Ecto neural progenitor cell (in vitro differentiated cells): ENCODE measurements at regions not wholly inside any gene's neighbourhood (a gene's known extent, or its start where the extent isn't known, plus 50 kb on each side); places are given as distances from the start of the nearest gene placed in this dataset.

Source experiments
- DNase-seq: peaks from one replicate; pipeline ENCODE4 v3.0.0-alpha.2; 2018; ENCODE audit warnings: low spot score

DNA sequence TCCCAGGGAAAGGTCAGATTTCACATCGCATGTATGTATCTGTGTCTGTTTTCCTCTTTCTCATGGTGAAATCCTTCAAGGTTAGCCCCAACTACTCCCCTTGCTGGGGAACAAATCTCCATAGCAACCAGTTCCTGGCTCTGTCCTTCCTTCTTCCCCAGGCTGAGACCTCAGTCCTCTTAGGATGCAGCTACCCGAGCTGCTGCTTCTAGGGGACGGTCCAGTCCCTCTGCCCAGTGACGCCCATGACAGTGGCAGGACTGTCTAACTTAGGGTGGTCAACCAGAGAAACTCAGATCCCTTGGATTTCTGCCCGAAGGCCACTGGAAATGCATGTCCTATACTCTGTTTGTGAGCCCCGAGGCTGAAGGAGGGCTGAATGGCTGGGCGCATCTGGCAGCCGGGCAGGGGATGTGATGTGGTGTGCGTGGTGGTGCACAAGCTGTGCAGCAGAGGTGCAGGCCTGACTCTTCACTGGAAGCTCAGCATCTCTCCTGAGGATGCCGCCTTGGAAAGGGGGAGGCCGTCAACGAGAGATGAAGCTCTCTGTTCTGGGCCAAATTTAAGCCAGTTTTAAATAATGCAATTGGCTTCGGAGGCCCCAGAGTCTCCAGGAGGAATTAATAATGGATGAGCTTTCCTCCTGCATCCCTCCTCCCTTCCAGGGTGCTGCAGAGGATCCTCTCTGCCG, 118.7 kb upstream of the B3GAT1 start:
- DNase-seq, result peak; percentile 42

DNA sequence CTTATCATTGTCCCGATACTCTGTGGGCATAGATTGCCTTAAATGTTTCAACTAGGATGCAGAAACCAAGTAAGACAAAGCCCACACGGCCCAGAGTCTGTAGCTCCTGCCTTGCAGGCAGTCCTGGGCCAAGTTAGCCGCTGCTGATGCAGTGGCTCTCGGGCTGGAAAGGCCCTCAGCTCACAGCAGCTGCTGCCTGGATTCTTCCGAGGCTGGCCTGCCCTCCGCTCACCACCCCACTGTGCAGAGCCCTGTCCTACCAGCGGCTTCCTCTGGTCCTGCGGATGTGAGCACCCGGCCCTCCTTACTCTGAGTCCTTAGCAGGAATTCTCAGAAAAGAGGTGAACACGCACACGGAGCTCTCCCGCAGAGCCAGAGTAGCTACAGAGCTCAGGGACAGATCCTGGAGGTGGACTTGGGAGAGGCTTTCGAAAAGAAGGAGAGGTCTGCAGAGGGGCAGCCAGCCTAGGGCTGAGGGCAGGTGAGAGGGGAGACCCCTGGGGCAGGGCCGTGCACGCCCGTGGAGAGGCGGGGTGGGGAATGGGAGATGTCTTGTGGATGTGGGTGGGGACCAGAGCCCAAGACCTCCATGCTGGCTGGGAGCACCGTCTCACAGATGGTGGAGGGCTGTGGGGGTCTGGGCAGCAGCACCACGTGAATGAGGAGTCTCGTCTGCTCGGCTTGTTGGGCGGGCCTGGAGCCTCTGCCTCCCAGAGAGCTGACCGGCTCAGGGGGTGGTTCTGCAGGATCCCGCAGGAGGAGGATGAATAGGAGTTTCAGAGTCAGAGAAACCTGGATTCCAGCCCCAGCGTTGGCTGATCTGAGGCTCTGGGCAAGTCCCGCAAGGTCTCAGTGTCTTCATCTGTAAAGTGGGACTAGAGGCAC, 117.4 kb upstream of the B3GAT1 start:
- peak; percentile 44 for DNase-seq

DNA sequence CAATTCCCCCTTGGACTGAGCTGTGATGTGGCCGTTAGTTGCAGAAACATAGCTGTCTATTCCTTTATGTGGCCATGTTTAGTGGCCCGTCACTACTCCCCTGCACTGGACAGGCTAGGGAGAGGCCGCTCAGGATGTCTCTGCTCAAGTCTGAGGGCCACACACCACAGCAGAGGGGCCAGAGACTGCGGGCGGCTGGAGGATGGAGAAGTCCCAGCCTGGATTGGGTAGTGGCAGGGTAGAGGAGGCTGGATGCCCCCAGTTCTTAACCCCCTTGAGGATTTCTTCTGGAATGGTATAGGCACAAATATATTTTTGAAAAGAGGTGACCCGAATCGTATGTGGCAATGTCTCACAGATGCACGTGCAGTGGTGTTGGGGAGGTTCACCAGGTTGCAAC, 116.4 kb upstream of the B3GAT1 start:
- no peak for DNase-seq

DNA sequence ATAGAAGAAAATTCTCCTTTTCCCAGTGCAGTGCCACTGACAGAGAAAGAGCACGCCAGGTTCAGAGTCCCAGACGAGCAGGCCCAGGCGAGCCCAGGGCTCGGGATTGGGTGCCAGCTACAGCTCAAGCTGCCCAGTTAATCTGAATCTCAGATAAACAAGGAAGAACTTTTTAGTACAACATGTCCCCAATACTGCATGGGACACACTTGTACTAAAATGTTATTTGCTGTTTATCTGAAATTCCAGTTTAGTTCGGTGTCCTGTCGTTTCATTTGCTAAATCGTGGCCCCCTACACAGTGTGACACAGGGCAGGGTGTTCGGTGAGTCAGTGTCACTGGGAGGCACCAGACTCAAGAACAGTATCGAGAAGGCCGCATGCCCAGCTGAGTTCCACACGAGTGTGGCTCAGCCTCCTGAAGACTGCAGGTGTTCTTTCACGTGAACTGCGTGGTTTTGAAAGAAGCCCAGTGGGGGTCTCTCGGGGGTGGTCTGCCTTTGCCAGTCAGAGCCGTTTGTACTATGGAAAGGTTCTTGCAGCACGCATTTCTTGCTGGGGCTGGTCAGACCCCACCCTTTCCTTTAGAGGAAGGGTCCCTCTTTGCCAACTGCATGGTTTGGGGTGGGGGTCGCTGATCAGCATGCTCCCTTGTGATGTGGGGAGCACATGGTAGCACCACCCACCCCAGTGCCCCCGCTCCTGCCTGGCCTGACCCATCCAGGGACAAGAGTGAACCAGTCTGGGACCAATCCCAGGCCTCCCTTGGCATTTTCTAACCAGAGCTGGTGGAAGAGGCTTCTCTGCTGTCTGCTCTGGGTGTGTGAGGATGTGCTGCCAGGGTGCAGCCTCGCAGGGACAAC, 115.6 kb upstream of the B3GAT1 start:
- peak; percentile 39 for DNase-seq

DNA sequence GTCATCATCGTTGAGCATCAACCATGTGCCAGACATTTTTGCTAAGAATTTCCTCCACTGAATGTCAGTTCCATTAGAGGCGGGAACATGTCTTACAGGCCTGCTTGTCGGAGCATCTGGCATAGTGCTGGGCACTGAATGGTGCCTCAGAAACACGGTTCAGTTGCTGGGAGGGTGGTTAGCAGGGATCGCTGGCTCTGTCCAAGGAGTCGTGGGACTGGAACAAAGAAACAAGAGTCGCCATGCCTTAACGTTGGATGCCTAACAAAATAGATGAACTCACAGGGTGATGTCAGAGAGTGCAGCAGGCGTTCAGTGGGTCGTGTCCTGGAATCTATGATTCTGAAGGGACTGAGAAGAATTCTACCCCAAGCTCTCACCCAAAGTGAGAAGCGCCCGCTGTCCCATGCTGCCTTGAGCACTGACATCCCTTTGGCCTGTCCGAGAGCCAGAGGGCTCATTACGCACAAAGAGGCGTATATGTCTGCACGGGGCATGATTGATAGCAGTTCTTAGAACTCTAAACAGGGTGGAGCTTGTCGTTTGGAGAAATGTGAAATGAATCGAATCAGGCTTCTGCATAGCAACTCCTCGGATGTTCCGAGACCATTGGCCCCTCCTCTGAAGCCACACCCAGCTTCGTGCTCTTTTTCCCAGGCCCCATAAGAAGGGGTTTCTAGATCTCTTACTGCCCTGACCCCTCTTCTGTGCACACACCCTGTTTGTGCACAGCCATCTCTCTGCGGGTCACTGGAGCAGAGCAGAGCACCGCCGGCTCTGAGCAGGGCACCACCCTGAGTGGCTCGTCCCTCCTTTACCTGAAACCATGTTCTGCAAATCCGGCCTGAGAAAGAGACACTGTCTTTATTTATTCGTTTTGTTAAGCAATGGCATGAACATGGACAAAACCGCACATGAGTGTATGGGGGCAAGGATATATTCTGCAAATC, 113.1 kb upstream of the B3GAT1 start:
- DNase-seq, result no peak

DNA sequence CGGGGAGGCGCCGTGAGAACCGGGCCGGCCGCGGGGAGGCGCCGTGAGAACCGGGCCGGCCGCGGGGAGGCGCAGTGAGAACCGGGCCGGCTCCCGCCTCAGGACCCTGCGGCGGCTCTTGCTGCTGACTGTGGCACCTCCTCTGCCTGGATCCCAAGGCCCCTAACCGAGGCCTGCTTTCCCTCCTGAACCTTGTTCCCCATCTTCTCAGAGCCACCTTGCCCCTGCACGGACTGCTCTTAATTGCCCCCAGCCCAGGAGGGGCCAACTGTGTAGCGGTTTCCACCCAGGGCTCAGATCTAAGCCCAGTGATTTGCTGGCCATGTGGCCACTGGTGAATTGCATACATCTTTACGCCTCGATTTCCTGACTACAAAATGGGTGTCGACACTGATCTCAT, 112.2 kb upstream of the B3GAT1 start:
- DNase-seq, result no peak

DNA sequence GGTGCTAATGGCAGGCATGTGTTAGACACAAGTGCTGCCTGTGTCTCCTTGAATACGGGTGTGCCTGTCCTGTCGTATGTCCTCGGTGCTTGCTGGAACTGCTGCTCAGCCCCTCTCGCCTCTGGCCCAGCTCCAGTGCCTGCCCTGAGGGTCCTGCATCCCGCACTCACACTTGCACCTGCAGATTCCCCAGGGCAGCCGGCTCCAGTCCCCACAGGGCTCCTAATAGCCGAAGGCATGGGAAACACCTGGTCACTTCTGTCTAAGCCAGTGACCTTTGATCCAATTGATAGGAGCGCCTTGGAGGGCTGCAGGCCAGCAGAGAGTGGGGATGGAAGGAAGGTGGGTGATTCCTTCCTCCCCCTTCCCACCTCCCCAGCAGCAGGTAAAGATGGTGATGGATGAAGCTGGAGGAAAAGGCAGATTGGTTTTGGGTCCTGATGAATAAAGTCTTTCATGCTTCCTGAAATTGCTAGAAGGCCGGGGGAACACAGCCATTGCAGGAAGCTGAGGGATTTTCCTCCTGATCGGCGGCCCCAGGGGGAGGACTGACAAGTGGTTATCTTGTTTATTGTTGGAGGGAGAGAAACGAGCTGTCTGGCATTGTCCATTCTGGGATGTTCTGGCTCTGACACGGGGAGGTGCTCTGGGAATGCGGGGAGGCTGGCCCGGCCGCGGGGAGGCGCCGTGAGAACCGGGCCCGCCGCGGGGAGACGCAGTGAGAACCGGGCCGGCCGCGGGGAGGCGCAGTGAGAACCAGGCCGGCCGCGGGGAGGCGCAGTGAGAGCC, 110.9 kb upstream of the B3GAT1 start:
- no peak for DNase-seq

DNA sequence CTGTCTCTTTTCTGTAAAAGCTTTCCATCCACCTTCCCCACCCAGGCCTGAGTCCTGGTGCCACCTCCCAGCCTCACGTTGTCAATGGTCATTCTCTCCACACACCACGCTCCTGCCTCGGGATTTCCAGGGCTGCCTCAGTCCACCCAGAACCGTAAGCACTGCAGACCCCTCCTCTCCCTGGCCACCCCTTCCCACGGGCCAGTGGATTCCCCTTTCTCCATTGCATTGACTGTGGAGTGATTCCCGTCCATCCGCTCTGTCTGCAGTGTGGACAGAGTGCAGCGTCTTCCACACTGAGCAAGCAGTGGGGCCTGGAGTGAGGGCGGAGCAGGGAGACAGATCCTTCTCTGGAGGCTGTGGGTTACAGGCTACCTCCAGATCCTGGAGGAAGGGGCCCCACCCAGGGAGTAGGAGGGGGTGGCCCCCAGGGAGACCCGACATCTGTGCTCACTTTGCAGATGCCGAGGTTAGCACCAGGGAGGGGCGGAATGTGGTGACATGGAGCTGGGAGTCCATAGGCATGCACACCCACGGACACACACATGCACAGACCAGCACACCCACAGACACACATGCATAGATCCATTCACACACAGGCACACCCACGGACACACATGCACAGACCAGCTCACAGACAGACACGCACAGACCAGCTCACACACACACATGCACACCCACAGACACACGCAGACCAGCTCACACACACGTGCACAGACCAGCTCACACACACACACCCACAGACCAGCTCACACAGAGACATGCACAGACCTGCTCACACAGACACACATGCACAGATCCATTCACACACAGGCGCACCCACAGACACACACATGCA, 109.6 kb upstream of the B3GAT1 start:
- no peak for DNase-seq

DNA sequence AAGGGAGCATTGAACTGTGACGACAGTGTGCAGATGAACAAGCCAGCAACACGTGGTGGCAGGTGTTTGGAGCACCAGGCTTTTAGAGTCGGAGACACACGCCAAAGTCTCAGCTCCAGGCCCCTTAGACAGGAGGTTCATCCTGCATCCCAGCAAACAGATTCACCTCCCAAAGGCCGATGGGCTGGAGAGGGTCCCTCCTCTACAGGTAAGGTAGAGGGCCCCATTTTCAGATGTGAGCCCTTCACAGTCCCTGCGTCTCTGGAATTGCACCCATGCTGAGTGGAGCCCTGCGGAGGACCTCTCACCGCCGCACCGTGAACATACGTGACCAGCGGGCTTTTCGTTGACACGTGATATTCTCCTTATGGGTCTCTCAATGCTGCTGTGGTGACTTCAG, 109.0 kb upstream of the B3GAT1 start:
- no peak for DNase-seq

DNA sequence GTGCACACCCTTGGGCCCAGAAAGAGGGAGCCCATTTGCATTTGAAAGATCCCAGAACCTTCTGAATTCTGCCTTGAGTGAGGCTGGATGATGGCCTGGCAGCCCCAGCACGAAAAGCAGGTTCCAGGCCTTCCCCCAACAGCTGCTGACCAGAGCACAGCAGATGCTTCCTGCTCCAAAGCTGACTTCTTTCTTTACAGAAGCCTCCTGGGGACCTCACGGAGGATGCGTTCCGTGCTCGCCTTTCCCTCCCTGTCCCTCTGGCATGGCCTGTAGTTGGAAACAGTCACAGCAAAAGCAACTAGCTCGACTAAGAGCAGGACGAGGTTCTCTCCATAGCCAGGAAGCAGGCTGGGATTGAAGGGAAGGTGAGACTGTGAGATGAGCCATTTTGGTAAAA, 107.7 kb upstream of the B3GAT1 start:
- DNase-seq, result no peak

DNA sequence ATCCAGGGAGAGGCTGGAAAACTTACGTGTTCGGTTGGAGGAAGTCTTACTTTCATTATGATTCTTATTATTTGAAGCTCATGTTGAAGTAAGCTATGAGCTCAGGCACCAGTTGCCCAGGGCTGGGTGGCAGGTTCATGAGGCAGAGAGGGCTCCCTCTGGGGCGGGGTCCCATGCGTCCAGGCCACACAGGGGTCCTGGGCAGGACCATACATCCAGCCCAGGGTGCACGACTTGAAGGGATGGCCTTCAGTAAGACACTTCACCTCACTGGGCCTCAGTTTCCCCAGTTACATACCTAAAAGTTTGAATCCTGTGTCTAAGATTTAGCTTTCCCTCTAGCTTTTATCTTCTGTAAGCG, 107.3 kb upstream of the B3GAT1 start:
- DNase-seq, result no peak

DNA sequence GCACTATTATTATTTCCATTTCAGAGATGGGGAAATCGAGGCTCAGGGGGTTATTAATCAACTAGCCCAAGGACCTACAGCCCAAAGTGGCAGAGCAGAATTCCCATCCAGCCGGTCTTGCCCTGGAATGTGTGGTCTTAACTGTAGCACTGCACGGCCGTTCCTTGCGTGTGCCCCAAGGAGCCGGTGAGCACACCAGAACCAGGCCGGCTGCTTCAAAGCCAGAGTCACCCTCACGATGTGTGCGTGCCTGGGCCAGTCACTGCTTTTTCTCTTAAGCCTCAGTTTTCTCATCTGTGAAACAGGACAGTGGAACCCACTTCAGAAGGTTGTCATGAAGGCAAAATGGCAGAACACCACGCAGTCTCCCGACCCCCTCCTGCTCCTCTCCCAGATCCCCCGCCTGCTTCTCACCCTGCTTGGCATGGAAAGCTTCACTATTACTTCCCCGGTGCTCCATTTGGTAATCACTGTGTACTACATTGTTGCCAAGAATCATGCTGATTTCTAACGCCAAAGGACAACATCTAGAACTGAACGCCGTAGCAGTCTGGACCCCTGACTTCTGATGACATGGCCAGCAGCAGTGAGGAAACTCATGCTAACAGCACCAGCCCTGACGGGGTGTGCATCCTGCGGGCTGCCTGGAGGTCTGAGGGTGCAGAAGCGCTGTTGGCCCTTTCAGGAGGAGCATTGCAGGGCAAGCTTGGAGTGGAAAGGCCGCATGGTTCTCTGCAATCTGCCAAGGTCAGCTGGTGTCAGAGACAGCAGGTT, 106.8 kb upstream of the B3GAT1 start:
- DNase-seq, result no peak

DNA sequence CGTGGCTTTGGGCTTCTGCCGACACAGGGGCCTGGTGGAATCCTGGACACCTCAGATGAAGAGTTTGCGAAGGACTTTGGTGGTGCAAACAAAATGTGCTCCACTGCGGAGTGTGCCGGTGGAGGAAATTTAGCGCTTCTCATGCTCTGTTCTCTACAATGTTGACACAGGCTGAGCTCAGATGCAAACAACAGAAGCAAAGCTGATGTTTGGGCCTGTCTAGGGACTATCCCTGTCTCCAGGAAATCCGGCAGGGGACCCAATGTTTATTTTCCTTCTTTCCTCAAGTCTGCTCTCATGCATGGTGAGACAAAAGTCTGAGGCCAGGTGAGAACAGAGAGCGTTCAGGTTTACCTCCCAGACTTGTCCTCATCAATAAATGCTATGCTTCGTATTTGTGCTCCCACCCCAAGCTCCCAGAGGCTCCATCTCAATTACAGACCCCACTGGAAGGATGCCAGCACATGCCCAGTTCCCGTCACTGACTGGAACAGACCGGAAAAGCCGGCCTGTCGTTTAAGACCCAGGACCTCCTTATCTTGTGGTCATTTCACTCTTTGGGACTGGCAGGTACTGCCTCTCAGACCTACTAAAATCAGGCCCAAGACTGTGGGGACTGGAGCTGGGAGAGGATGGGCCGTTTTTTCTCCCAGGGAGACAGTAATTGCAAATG, 105.7 kb upstream of the B3GAT1 start:
- DNase-seq, result no peak

DNA sequence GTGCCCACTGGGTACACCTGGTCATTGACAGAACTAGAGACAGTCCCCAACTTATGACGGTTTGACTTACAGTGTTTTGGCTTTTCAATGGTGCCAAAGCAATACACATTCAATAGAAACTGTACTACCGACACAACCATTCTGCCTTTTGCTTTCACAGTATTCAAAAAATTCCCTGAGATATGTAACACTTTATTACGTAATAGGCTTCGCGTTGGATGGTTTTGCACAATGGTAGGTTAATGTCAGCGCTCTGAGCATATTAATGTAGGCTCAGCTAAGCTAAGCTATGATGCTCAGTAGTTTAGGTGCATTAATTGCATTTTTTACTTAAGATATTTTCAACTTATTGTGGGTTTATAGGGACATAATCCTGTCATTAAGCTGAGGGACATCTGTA, 105.1 kb upstream of the B3GAT1 start:
- no peak for DNase-seq

DNA sequence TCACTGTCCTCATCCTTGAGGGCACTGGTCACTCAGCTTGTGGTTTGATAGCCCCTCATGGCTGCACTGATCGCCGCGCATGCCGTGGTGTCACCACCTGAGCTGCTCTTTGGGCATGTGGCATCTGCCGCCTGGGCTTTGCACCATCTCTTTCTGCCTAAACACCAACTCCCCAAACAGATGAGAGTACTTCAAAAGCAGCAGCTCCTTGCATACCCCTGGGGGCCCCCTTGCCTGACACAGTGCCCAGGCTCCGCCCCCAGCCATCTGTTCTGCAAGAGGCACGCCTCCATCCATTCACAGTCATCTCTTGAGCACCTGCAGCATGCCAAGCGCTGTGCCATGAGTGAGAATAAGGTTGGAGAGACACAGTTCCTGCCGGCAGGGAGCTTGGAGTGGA, 104.5 kb upstream of the B3GAT1 start:
- no peak for DNase-seq

DNA sequence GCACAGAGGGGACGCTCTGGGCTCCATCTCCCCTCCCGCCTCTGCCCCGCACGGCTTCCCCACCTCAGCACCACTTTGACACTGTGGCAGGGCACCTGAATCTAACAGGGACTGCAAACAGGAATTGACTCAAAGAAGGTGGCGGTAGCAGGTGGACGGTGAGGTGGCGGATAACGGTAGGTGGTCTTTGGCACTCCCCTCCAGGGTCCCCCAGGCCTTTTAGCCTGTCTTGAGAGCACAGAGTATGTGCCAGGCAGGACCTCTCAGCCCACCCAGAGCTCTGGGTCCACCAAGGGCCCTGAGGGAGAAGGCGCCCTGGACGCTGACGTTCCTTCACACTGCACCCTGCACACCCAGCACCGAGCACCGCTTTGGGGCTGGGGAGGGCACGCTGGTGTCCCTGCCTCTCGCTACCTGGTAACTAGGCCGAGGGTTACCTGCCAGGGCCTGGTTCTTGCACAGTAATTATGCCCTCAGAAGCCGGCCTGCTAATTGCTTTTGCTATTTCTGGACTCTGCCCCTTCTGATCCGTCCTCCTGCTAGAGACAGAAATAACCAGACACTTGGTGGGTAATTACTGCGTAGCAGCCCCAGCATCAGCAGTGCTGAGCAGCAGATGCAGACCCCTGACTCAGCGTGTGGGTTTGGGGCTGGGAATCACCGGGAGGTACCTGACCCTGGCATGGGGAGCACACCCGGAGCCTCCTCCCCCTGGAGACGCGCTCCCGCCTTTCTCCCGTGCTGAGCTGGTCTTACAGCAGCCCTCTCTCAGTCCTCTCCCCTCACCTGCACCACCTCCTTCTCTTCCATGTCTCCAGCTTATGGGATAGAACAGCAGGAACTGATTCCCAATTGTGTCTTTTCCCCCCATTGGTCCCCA, 103.3 kb upstream of the B3GAT1 start:
- DNase-seq, result no peak

DNA sequence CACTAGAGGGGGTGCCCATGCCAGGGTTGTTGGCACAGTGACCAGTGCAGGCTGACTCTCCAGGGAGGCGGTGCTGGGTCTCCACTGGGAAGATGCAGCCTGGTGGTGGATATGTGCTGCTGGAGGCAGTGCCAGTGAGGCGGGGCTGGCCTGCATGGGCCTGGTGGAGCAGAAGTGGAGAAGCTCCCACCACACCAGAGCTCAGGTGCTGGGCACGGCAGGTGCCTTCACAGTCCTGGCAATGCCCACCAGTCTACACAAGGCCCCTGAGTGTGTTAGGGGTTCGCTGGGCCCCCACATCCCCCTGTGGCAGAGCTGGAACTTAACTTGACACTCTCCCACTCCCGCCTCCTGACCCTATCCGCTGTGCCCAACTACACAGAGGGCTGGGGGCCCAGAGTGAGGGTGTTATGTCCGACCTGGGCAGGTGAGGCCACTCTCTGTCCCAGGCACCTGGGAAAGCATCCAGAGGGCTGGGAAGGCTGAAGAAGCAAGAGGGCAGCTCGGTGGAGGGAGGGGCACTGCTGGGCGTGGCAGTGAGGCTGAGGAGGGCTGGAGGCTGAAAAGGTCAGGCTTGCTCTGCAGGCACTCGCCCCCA, 102.4 kb upstream of the B3GAT1 start:
- DNase-seq, result no peak
